IMR-90 (cell line): ENCODE measurements at regions not wholly inside any gene's neighbourhood (a gene's known extent, or its start where the extent isn't known, plus 50 kb on each side); places are given as distances from the start of the nearest gene placed in this dataset.

ENCODE experiments used
- ATAC-seq: fragments of 200-7000 bp; cut with Tn5 transposase; 2 replicates; pipeline ENCODE4 v1.9.1; 2020; ENCODE audit warnings: low read depth, mild to moderate bottlenecking, moderate library complexity
- BruUV-seq: library from RNA; stranded (reverse); fragments of 400-500 nt; replicated peaks from 2 replicates; lab custom pipeline; 2021; lab: Mats Ljungman, UMichigan
- CTCF ChIA-PET: fragments of 300-600 bp; formaldehyde crosslinking; extraction: SDS; loops from one replicate; lab custom pipeline; 2021; ENCODE audit warnings: antibody characterized with exemption; lab: Yijun Ruan, JAX
- POLR2A ChIA-PET: fragments of 300-600 bp; sonication (Branson Sonifier 250); formaldehyde crosslinking; loops from one replicate; lab custom pipeline; 2022; ENCODE audit warnings: antibody characterized with exemption; ENCODE audit not compliant: unreplicated experiment; lab: Charles Lee
- DNase-seq: peaks from one replicate; pipeline ENCODE4 v3.0.0; 2013
- H2AFZ ChIP-seq: replicated peaks from 2 replicates; pipeline ENCODE3; 2013; ENCODE audit warnings: low read length, mild to moderate bottlenecking; ENCODE audit not compliant: poor library complexity
- H2AK5ac ChIP-seq: 2 replicates; pipeline ENCODE4 v1.6.1; 2013; ENCODE audit warnings: low read depth, low read length, inconsistent platforms
- H2AK9ac ChIP-seq: replicated peaks from 2 replicates; pipeline ENCODE3; 2013; ENCODE audit warnings: mild to moderate bottlenecking, low read depth, low read length, moderate library complexity; ENCODE audit not compliant: poor library complexity
- H2BK120ac ChIP-seq: 2 replicates; pipeline ENCODE4 v1.6.1; 2013; ENCODE audit warnings: low read depth, low read length, inconsistent platforms
- H2BK15ac ChIP-seq: 3 replicates; pipeline ENCODE4 v1.6.1; 2013; ENCODE audit warnings: low read depth, low read length, inconsistent platforms
- H2BK20ac ChIP-seq: 2 replicates; pipeline ENCODE4 v1.6.1; 2013; ENCODE audit warnings: low read depth, mild to moderate bottlenecking, inconsistent platforms, low read length, moderate library complexity
- H2BK5ac ChIP-seq: 2 replicates; pipeline ENCODE4 v1.6.1; 2013; ENCODE audit warnings: mild to moderate bottlenecking, low read depth, low read length, inconsistent platforms; ENCODE audit not compliant: poor library complexity, severe bottlenecking
- H3K14ac ChIP-seq: replicated peaks from 2 replicates; pipeline ENCODE4 v1.6.1; 2013; ENCODE audit warnings: low read depth, low read length, inconsistent platforms
- H3K18ac ChIP-seq: 2 replicates; pipeline ENCODE4 v1.6.1; 2013; ENCODE audit warnings: low read depth, low read length, control low read depth
- H3K23ac ChIP-seq: 2 replicates; pipeline ENCODE4 v1.6.1; 2013; ENCODE audit warnings: low read depth, low read length, inconsistent platforms
- H3K27ac ChIP-seq: 2 replicates; pipeline ENCODE4 v1.5.1; 2013; ENCODE audit warnings: mild to moderate bottlenecking, control low read depth, low read length; ENCODE audit not compliant: insufficient read depth
- H3K27me3 ChIP-seq: 2 replicates; pipeline ENCODE4 v1.6.1; 2013; ENCODE audit warnings: low read length; ENCODE audit not compliant: control insufficient read depth, insufficient read depth
- H3K36me3 ChIP-seq: 2 replicates; pipeline ENCODE4 v1.6.1; 2013; ENCODE audit warnings: low read length, mixed read lengths; ENCODE audit not compliant: control insufficient read depth, insufficient read depth
- H3K4ac ChIP-seq: 2 replicates; pipeline ENCODE4 v1.6.1; 2013; ENCODE audit warnings: low read depth, low read length, inconsistent platforms
- H3K4me1 ChIP-seq: 2 replicates; pipeline ENCODE4 v1.6.1; 2013; ENCODE audit warnings: low read length, mixed read lengths; ENCODE audit not compliant: control insufficient read depth, insufficient read depth
- H3K4me2 ChIP-seq: 2 replicates; pipeline ENCODE4 v1.6.1; 2013; ENCODE audit warnings: low read depth, mild to moderate bottlenecking, control low read depth, low read length, moderate library complexity
- H3K4me3 ChIP-seq: 2 replicates; pipeline ENCODE4 v1.5.1; 2013; ENCODE audit warnings: low read depth, mild to moderate bottlenecking, control low read depth, low read length, moderate library complexity; ENCODE audit not compliant: insufficient read depth
- H3K56ac ChIP-seq: 2 replicates; pipeline ENCODE4 v1.6.1; 2013; ENCODE audit warnings: low read length, inconsistent platforms; ENCODE audit not compliant: insufficient read depth; ENCODE audit errors: extremely low read depth
- H3K79me1 ChIP-seq, 2 experiments: 2 replicates each; pipeline ENCODE4 v1.6.1; 2013; ENCODE audit warnings: low read length in 2 of 2, inconsistent platforms in 1 of 2, low read depth in 1 of 2
- H3K9ac ChIP-seq: 2 replicates; pipeline ENCODE4 v1.6.1; 2013; ENCODE audit warnings: low read depth, low read length, control low read depth
- H3K9me1 ChIP-seq: 2 replicates; pipeline ENCODE4 v1.6.1; 2013; ENCODE audit warnings: low read length, inconsistent platforms; ENCODE audit not compliant: insufficient read depth
- H3K9me3 ChIP-seq: 2 replicates; pipeline ENCODE4 v1.6.1; 2013; ENCODE audit warnings: low read length; ENCODE audit not compliant: control insufficient read depth, insufficient read depth
- H4K20me1 ChIP-seq: 2 replicates; pipeline ENCODE4 v1.6.1; 2013; ENCODE audit warnings: low read length, inconsistent platforms; ENCODE audit not compliant: insufficient read depth
- H4K5ac ChIP-seq: 2 replicates; pipeline ENCODE4 v1.6.1; 2013; ENCODE audit warnings: mild to moderate bottlenecking, low read depth, low read length, control low read depth
- H4K8ac ChIP-seq, 2 experiments: 2 replicates each; pipeline ENCODE4 v1.6.1; 2013; ENCODE audit warnings: low read depth in 2 of 2, low read length in 2 of 2, control low read depth in 1 of 2, inconsistent platforms in 1 of 2
- H4K91ac ChIP-seq: 2 replicates; pipeline ENCODE4 v1.6.1; 2013; ENCODE audit warnings: low read depth, low read length, inconsistent platforms; ENCODE audit not compliant: insufficient read depth
- BHLHE40 ChIP-seq: fragments of 150-350 bp; IDR thresholded peaks from 2 replicates; pipeline ENCODE4 v1.6.1; 2016; ENCODE audit warnings: mild to moderate bottlenecking, low read depth, low read length
- MAZ ChIP-seq: IDR thresholded peaks from 2 replicates; pipeline ENCODE4 v1.6.1; 2012; ENCODE audit warnings: low read depth, mild to moderate bottlenecking, low read length, improper control_type of control experiment, moderate library complexity, borderline replicate concordance
- RFX5 ChIP-seq: IDR thresholded peaks from 2 replicates; pipeline ENCODE4 v1.8.0; 2012; ENCODE audit warnings: low read depth, mild to moderate bottlenecking, low read length, moderate library complexity
- WGBS, 2 experiments: methylation state at CpG; one replicate each; pipeline versions ENCODE4 v1.1.5 to v1.1.7; 2013; ENCODE audit warnings: missing lambda C conversion rate in 2 of 2; ENCODE audit not compliant: insufficient read length in 1 of 2; ENCODE audit errors: extremely low coverage in 2 of 2; 5-methylcytosine and 5-hydroxymethylcytosine counted together
- dilution Hi-C: fragments of 300-500 bp; cut with HindIII; formaldehyde crosslinking; loops from one replicate; pipeline ENCODE4 v1.14.3; 2018; ENCODE audit warnings: low sequenced_read_pairs; ENCODE audit not compliant: unreplicated experiment
- in situ Hi-C: fragments of 300-500 bp; cut with MboI; formaldehyde crosslinking; loops from 3 replicates; pipeline ENCODE4 v1.14.3; 2019; ENCODE audit warnings: low sequenced_read_pairs, inconsistent platforms, mixed read lengths
- intact Hi-C: fragments of 100-400 bp; cut with micrococcal nuclease; formaldehyde crosslinking; loops from 2 replicates; pipeline ENCODE4 v1.10.0; 2022
- TF ChIP-seq, protein P1 (sequence below): conservative IDR thresholded peaks from 2 replicates; pipeline ENCODE4 v1.5.1; 2012; ENCODE audit warnings: mild to moderate bottlenecking, low read depth, low read length, improper control_type of control experiment
- TF ChIP-seq, protein P2 (sequence below): fragments of 150-350 bp; IDR thresholded peaks from 2 replicates; pipeline ENCODE4 v1.6.1; 2016; ENCODE audit warnings: low read depth, mild to moderate bottlenecking, low read length, moderate library complexity, borderline replicate concordance

DNA sequence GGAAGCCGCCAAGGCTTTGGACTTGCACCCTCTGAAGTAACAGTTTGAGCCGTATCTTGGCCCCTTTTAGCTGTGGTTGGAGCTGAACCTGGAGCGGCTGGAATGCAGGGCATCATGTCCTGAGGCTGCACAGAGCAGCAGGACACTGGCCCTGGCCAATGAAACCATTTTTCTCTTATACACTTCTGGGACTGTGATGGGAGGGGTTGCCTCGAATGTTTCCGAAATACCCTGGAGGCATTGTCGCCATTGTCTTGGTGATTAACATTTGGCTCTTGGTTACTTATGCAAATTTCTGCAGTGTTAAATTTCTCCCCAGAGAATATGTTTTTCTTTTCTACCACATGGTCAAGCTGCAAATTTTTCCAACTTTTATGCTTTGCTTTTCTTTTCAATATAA is 137.2 kb downstream of the MAGEC1 start:
- WGBS, 2 experiments, result 50% methylated on average over 2 of the region's 6 CpGs; no CpG with 5 or more reads in 1 of the 2 experiments
- no peaks in the 10 kb centered on the region for H3K27me3 ChIP-seq
- H4K91ac ChIP-seq, result no peak overlapping the region
- H4K20me1 ChIP-seq, result no peaks in the 10 kb centered on the region
- H4K5ac ChIP-seq, result no peak overlapping the region
- H2AK5ac ChIP-seq, result no peak overlapping the region
- H3K18ac ChIP-seq, result no peak overlapping the region
- no peak overlapping the region for H4K8ac ChIP-seq
- H3K14ac ChIP-seq, result no peak overlapping the region
- H3K56ac ChIP-seq, result no peak overlapping the region
- H3K9me3 ChIP-seq, result no peaks in the 10 kb centered on the region
- no peaks in the 10 kb centered on the region for H3K4me1 ChIP-seq
- no peak overlapping the region for H2AFZ ChIP-seq
- no peak overlapping the region for H3K4ac ChIP-seq
- ChIA-PET POLR2A (no interaction called here), CTCF (no interaction called here)
- no peak overlapping the region for H2BK5ac ChIP-seq
- no peak overlapping the region for H2BK120ac ChIP-seq
- H3K23ac ChIP-seq, result no peak overlapping the region
- H3K4me2 ChIP-seq, result no peak overlapping the region
- no peak overlapping the region for H2BK20ac ChIP-seq
- DNase-seq (no peak), ATAC-seq (no peak)
- dilution Hi-C loops (no loop called here), in situ Hi-C loops (no loop called here), intact Hi-C loops (no loop called here)
- H3K9ac ChIP-seq, result no peak overlapping the region
- no peak overlapping the region for H2BK15ac ChIP-seq
- TF ChIP-seq, protein P1, sequence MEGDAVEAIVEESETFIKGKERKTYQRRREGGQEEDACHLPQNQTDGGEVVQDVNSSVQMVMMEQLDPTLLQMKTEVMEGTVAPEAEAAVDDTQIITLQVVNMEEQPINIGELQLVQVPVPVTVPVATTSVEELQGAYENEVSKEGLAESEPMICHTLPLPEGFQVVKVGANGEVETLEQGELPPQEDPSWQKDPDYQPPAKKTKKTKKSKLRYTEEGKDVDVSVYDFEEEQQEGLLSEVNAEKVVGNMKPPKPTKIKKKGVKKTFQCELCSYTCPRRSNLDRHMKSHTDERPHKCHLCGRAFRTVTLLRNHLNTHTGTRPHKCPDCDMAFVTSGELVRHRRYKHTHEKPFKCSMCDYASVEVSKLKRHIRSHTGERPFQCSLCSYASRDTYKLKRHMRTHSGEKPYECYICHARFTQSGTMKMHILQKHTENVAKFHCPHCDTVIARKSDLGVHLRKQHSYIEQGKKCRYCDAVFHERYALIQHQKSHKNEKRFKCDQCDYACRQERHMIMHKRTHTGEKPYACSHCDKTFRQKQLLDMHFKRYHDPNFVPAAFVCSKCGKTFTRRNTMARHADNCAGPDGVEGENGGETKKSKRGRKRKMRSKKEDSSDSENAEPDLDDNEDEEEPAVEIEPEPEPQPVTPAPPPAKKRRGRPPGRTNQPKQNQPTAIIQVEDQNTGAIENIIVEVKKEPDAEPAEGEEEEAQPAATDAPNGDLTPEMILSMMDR, result no peak
- TF ChIP-seq MAZ, result no peak
- TF ChIP-seq RFX5, result no peak
- TF ChIP-seq BHLHE40, result no peak
- TF ChIP-seq, protein P2, sequence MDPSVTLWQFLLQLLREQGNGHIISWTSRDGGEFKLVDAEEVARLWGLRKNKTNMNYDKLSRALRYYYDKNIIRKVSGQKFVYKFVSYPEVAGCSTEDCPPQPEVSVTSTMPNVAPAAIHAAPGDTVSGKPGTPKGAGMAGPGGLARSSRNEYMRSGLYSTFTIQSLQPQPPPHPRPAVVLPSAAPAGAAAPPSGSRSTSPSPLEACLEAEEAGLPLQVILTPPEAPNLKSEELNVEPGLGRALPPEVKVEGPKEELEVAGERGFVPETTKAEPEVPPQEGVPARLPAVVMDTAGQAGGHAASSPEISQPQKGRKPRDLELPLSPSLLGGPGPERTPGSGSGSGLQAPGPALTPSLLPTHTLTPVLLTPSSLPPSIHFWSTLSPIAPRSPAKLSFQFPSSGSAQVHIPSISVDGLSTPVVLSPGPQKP, result no peak
- no peak overlapping the region for H3K27ac ChIP-seq
- no peaks in the 10 kb centered on the region for H3K9me1 ChIP-seq
- H2AK9ac ChIP-seq, result no peak overlapping the region
- no peaks in the 10 kb centered on the region for H3K79me1 ChIP-seq
- H3K4me3 ChIP-seq, result no peak overlapping the region
- no peaks in the 10 kb centered on the region for H3K36me3 ChIP-seq
- BruUV-seq, result no TSS peak
